Thyroid gland (tissue), 4 donors: ENCODE measurements at regions not wholly inside any gene's neighbourhood (a gene's known extent, or its start where the extent isn't known, plus 50 kb on each side); places are given as distances from the start of the nearest gene placed in this dataset.

Experiments
- POLR2A ChIP-seq, 2 donors: fragments of 450-650 bp; IDR thresholded peaks; one replicate each; pipeline ENCODE4 v1.6.1; 2017; ENCODE audit warnings: antibody characterized with exemption in 2 of 2, mild to moderate bottlenecking in 2 of 2, moderate library complexity in 1 of 2
- TF ChIP-seq, protein P1 (sequence below), 6 experiments: fragments of 200-600 bp in 3 of 6; fragments of 450-650 bp in 3 of 6; sonication (generic) in 3 of 6; IDR thresholded peaks; one replicate each; pipeline ENCODE4 v1.5.1; 2016 to 2019; ENCODE audit warnings: antibody characterized with exemption in 6 of 6, mild to moderate bottlenecking in 2 of 6, inconsistent platforms in 1 of 6, moderate library complexity in 1 of 6

GRCh38 chr6:166073082-166073481, 94.6 kb downstream of the TBXT start:
- TF ChIP-seq, protein P1, sequence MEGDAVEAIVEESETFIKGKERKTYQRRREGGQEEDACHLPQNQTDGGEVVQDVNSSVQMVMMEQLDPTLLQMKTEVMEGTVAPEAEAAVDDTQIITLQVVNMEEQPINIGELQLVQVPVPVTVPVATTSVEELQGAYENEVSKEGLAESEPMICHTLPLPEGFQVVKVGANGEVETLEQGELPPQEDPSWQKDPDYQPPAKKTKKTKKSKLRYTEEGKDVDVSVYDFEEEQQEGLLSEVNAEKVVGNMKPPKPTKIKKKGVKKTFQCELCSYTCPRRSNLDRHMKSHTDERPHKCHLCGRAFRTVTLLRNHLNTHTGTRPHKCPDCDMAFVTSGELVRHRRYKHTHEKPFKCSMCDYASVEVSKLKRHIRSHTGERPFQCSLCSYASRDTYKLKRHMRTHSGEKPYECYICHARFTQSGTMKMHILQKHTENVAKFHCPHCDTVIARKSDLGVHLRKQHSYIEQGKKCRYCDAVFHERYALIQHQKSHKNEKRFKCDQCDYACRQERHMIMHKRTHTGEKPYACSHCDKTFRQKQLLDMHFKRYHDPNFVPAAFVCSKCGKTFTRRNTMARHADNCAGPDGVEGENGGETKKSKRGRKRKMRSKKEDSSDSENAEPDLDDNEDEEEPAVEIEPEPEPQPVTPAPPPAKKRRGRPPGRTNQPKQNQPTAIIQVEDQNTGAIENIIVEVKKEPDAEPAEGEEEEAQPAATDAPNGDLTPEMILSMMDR (IDR thresholded peaks at IDR 0.05) = no peak
- TF ChIP-seq POLR2A (IDR thresholded peaks at IDR 0.05) = no peak
